NCI-H345 treated with DMSO at 0.1 percent for 48 hours (cell line): ENCODE measurements at regions not wholly inside any gene's neighbourhood (a gene's known extent, or its start where the extent isn't known, plus 50 kb on each side); places are given as distances from the start of the nearest gene placed in this dataset.
"Not testable (repeated sequence)": the region's sequence is repeated elsewhere in the genome, so short reads cannot be mapped to it uniquely, and the experiment has no call there.

Experiments used
- DNase-seq: peaks from one replicate; lab custom pipeline; 2025; ENCODE audit not compliant: unreplicated experiment; lab: John Stamatoyannopoulos, UW

- DNase-seq = no peak
Measured at GRCh38 chr22:35178446-35178845, 78.8 kb upstream of the HMGXB4 start.

GRCh38 chr22:35183917-35184316, 73.4 kb upstream of the HMGXB4 start:
- no peak for DNase-seq

- no peak for DNase-seq
Measured at GRCh38 chr22:35186492-35186891, 70.8 kb upstream of the HMGXB4 start.

- not testable (repeated sequence) for DNase-seq
Measured at GRCh38 chr22:35188930-35189329, 68.4 kb upstream of the HMGXB4 start.

- no peak for DNase-seq
Measured at GRCh38 chr22:35189559-35189958, 67.7 kb upstream of the HMGXB4 start.

GRCh38 chr22:35191412-35191811, 65.9 kb upstream of the HMGXB4 start:
- no peak for DNase-seq

- DNase-seq = no peak
Measured at GRCh38 chr22:35192129-35192918, 65.0 kb upstream of the HMGXB4 start.

GRCh38 chr22:35195226-35195625, 62.1 kb upstream of the HMGXB4 start:
- no peak for DNase-seq

- DNase-seq = no peak
Measured at GRCh38 chr22:35195821-35196220, 61.5 kb upstream of the HMGXB4 start.

- no peak for DNase-seq
Measured at GRCh38 chr22:35197071-35197470, 60.2 kb upstream of the HMGXB4 start.

GRCh38 chr22:35197886-35198285, 59.4 kb upstream of the HMGXB4 start:
- no peak for DNase-seq

GRCh38 chr22:35198738-35199137, 58.6 kb upstream of the HMGXB4 start:
- DNase-seq = no peak

- DNase-seq = no peak
Measured at GRCh38 chr22:35202376-35202775, 54.9 kb upstream of the HMGXB4 start.

GRCh38 chr22:35203583-35203982, 53.7 kb upstream of the HMGXB4 start:
- DNase-seq = no peak

GRCh38 chr22:35204807-35205775, 52.2 kb upstream of the HMGXB4 start:
- no peak for DNase-seq

- no peak for DNase-seq
Measured at GRCh38 chr22:35205961-35206360, 51.3 kb upstream of the HMGXB4 start.

GRCh38 chr22:35206889-35207288, 50.4 kb upstream of the HMGXB4 start:
- no peak for DNase-seq
